ENCODE measurements at regions not wholly inside any gene's neighbourhood (a gene's known extent, or its start where the extent isn't known, plus 50 kb on each side); places are given as distances from the start of the nearest gene placed in this dataset.
A peak's percentile ranks its signal among the peaks of the same experiment; 100 is the strongest.
"Not testable (repeated sequence)": the region's sequence is repeated elsewhere in the genome, so short reads cannot be mapped to it uniquely, and the experiment has no call there.

- DNase-seq: peak; percentile 29
- Histone ChIP-seq H3K36me3 (replicated peaks; ENCODE audit: control insufficient read depth, insufficient read depth, low read length) (no peaks in the 10 kb centered on the region), H3K27me3 (ENCODE audit: control insufficient read depth, insufficient read depth, low read length) (no peaks in the 10 kb centered on the region), H3K4me3 (ENCODE audit: insufficient read depth, low read depth, low read length) (no peak overlapping the region)
Measured at GRCh38 chrX:1749499-1749898, 134.6 kb downstream of the ASMT start.

- no peak for DNase-seq
- H3K36me3 ChIP-seq (replicated peaks; ENCODE audit: control insufficient read depth, insufficient read depth, low read length): no peaks in the 10 kb centered on the region
- H3K4me3 ChIP-seq (ENCODE audit: insufficient read depth, low read depth, low read length): no peak overlapping the region
- no peaks in the 10 kb centered on the region for H3K27me3 ChIP-seq (ENCODE audit: control insufficient read depth, insufficient read depth, low read length)
Measured at GRCh38 chrX:1750267-1750666, 135.4 kb downstream of the ASMT start.

DNA sequence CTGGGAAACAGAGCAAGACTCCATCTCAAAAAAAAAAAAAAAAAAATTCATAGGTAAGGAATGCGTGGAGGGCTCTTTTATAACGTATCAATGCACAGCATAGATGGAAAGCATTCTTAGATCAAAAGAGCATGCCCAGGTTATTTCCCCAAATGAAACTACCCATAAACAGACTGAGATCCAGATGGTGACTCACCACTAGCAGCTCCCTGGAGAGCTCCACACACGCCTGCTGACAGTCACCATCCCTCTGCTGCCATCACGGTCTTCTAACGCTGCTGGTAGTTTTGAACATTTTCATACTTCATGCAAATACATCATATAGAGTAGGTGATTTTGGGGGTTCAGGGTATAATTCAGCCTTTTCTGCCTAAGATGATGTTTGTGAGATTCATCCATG is 136.9 kb downstream of the ASMT start:
- no peaks in the 10 kb centered on the region for H3K36me3 ChIP-seq (replicated peaks; ENCODE audit: control insufficient read depth, insufficient read depth, low read length)
- H3K27me3 ChIP-seq (ENCODE audit: control insufficient read depth, insufficient read depth, low read length): no peaks in the 10 kb centered on the region
- DNase-seq: no peak
- H3K4me3 ChIP-seq (ENCODE audit: insufficient read depth, low read depth, low read length): no peak overlapping the region

GRCh38 chrX:1752799-1753198 is 137.9 kb downstream of the ASMT start:
- H3K36me3 ChIP-seq (replicated peaks; ENCODE audit: control insufficient read depth, insufficient read depth, low read length); H3K27me3 ChIP-seq (ENCODE audit: control insufficient read depth, insufficient read depth, low read length); H3K4me3 ChIP-seq (ENCODE audit: insufficient read depth, low read depth, low read length); DNase-seq: not testable (repeated sequence)

DNA sequence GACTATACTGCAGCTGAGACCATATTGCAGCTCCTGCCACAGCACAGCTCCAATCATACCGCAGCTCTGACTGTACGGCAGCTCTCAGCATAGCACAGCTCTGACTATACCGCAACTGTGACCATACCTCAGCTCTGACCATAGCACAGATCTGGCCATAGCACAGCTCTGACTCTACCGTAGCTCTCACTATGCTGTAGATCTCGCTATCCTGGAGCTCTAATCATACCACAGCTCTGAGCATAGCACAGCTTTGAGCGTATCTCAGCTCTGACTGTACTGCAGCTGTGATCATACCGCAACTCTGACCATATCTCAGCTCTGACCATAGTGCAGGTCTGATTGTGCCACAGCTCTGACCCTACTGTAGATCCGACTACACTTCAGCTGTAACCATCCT is 139.2 kb downstream of the ASMT start:
- Histone ChIP-seq H3K4me3 (ENCODE audit: insufficient read depth, low read depth, low read length) (no peak overlapping the region), H3K27me3 (ENCODE audit: control insufficient read depth, insufficient read depth, low read length) (no peaks in the 10 kb centered on the region), H3K36me3 (replicated peaks; ENCODE audit: control insufficient read depth, insufficient read depth, low read length) (no peaks in the 10 kb centered on the region)
- DNase-seq: no peak

- no peak overlapping the region for H3K4me3 ChIP-seq (ENCODE audit: insufficient read depth, low read depth, low read length)
- H3K27me3 ChIP-seq (ENCODE audit: control insufficient read depth, insufficient read depth, low read length): no peaks in the 10 kb centered on the region
- no peaks in the 10 kb centered on the region for H3K36me3 ChIP-seq (replicated peaks; ENCODE audit: control insufficient read depth, insufficient read depth, low read length)
- no peak for DNase-seq
Measured at GRCh38 chrX:1763294-1763693, 148.4 kb downstream of the ASMT start.

GRCh38 chrX:1764883-1765364 is 150.1 kb downstream of the ASMT start:
- not testable (repeated sequence) for H3K4me3 ChIP-seq (ENCODE audit: insufficient read depth, low read depth, low read length); H3K27me3 ChIP-seq (ENCODE audit: control insufficient read depth, insufficient read depth, low read length); H3K36me3 ChIP-seq (replicated peaks; ENCODE audit: control insufficient read depth, insufficient read depth, low read length); DNase-seq

DNA sequence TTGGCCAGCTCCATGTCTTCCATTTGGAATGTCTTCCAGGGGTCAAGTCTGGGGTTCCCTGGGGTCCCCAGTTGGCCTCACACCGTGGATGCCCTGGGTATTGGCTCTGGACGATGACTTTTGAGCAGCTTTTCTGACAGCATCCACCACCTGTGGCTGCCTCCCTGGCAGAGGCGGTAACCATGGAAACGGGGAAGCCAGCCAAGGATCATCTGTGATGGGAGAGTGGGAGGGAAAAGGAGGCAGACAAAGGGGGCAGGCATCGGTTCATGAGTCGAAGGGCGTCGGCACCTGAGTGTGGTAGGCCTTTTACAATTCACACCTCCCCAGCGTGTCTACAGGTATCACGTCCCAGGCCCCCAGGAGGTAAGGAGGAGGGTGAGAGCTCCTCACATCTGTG is 152.2 kb downstream of the ASMT start:
- no peak overlapping the region for H3K4me3 ChIP-seq (ENCODE audit: insufficient read depth, low read depth, low read length)
- no peaks in the 10 kb centered on the region for H3K36me3 ChIP-seq (replicated peaks; ENCODE audit: control insufficient read depth, insufficient read depth, low read length)
- DNase-seq: peak; percentile 53
- H3K27me3 ChIP-seq (ENCODE audit: control insufficient read depth, insufficient read depth, low read length): no peaks in the 10 kb centered on the region

- DNase-seq: no peak
- Histone ChIP-seq H3K4me3 (ENCODE audit: insufficient read depth, low read depth, low read length) (no peak overlapping the region), H3K36me3 (replicated peaks; ENCODE audit: control insufficient read depth, insufficient read depth, low read length) (no peaks in the 10 kb centered on the region), H3K27me3 (ENCODE audit: control insufficient read depth, insufficient read depth, low read length) (no peaks in the 10 kb centered on the region)
Measured at GRCh38 chrX:1778817-1779216, 164.0 kb downstream of the ASMT start.

DNA sequence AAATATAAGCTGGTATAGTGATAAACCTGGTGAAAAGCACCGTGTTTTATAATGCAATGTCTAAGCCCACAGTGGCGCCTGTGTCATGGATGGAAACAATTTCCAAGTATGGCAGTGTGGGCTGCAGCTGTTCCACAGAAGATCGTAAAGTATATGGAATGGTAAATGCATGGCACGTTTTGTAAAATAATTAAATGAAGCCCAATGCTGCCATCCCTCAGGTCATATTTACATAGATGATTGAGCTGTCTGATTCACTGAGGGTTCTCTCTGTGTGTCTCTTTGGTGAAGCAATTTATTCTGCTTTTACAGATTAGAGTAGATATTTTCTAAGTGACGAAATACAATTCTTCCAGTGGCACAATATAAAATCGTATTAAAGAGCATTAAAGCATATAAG is 164.8 kb downstream of the ASMT start:
- DNase-seq: no peak
- H3K4me3 ChIP-seq (ENCODE audit: insufficient read depth, low read depth, low read length): no peak overlapping the region
- no peaks in the 10 kb centered on the region for H3K27me3 ChIP-seq (ENCODE audit: control insufficient read depth, insufficient read depth, low read length)
- H3K36me3 ChIP-seq (replicated peaks; ENCODE audit: control insufficient read depth, insufficient read depth, low read length): no peaks in the 10 kb centered on the region

- Histone ChIP-seq H3K4me3 (ENCODE audit: insufficient read depth, low read depth, low read length) (no peak overlapping the region), H3K27me3 (ENCODE audit: control insufficient read depth, insufficient read depth, low read length) (no peaks in the 10 kb centered on the region), H3K36me3 (replicated peaks; ENCODE audit: control insufficient read depth, insufficient read depth, low read length) (no peaks in the 10 kb centered on the region)
- DNase-seq: peak; percentile 30
Measured at GRCh38 chrX:1781766-1782165, 166.9 kb downstream of the ASMT start.

DNA sequence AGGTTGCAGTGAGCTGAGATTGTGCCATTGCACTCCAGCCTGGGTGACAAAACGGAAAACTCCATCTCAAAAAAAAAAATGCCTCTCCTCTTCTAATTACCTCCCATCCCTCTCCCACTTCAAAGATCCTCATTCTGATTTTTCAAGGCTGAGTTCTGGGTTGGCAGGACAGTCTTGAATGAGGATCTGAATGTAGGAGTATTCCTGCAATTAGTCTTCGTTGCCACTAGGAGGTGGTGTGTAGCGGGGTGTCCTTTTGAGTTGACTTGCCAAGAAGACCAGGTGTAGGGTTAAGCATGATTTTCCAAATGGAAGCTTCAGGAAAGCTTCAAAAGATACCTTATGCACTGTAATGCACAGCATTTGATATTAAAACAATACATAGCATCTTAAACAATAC is 169.9 kb downstream of the ASMT start:
- no peak for DNase-seq
- Histone ChIP-seq H3K4me3 (ENCODE audit: insufficient read depth, low read depth, low read length) (no peak overlapping the region), H3K27me3 (ENCODE audit: control insufficient read depth, insufficient read depth, low read length) (no peaks in the 10 kb centered on the region), H3K36me3 (replicated peaks; ENCODE audit: control insufficient read depth, insufficient read depth, low read length) (no peaks in the 10 kb centered on the region)

DNA sequence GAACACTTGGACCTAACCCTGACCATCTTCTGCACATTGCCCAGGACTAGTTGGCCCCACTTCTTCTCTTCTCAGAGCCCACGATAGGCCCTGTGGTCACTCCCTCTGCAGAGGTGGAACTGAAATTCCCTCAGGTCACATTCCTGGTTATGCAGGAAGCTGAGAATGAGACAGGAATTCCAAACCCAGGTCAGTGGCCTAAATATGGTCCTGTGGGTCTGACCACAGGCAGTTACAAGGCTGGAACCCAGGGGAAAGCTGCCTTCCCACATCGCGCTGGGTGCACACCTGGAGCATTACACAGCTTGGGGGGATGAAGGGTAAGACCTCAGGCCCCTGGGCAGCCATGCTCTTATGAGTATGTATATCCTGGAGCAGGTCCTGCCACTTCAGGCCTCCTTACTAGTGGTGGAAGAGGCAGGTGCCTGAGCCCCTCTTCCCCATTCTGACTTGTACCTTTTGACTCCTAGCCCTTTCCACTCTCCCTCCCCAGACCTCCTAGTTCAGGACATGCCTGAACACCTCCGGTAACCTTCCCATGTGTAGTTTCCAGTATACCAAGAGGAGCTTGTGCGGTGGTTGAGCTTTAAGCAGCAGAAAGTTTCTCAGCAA is 173.5 kb downstream of the ASMT start:
- H3K27me3 ChIP-seq (ENCODE audit: control insufficient read depth, insufficient read depth, low read length): no peaks in the 10 kb centered on the region
- DNase-seq: no peak
- H3K4me3 ChIP-seq (ENCODE audit: insufficient read depth, low read depth, low read length): no peak overlapping the region
- no peaks in the 10 kb centered on the region for H3K36me3 ChIP-seq (replicated peaks; ENCODE audit: control insufficient read depth, insufficient read depth, low read length)

- Histone ChIP-seq H3K4me3 (ENCODE audit: insufficient read depth, low read depth, low read length) (no peak overlapping the region), H3K36me3 (replicated peaks; ENCODE audit: control insufficient read depth, insufficient read depth, low read length) (no peaks in the 10 kb centered on the region), H3K27me3 (ENCODE audit: control insufficient read depth, insufficient read depth, low read length) (no peaks in the 10 kb centered on the region)
- DNase-seq: no peak
Measured at GRCh38 chrX:1792636-1793035, 177.8 kb downstream of the ASMT start.

- Histone ChIP-seq H3K27me3 (ENCODE audit: control insufficient read depth, insufficient read depth, low read length) (no peaks in the 10 kb centered on the region), H3K36me3 (replicated peaks; ENCODE audit: control insufficient read depth, insufficient read depth, low read length) (no peaks in the 10 kb centered on the region), H3K4me3 (ENCODE audit: insufficient read depth, low read depth, low read length) (no peak overlapping the region)
- no peak for DNase-seq
Measured at GRCh38 chrX:1794586-1794985, 179.7 kb downstream of the ASMT start.

- Histone ChIP-seq H3K36me3 (replicated peaks; ENCODE audit: control insufficient read depth, insufficient read depth, low read length) (no peaks in the 10 kb centered on the region), H3K27me3 (ENCODE audit: control insufficient read depth, insufficient read depth, low read length) (no peaks in the 10 kb centered on the region), H3K4me3 (ENCODE audit: insufficient read depth, low read depth, low read length) (no peak overlapping the region)
- no peak for DNase-seq
Measured at GRCh38 chrX:1802912-1803311, 188.1 kb downstream of the ASMT start.

Data from H7 (cell line).